Superior temporal gyrus (tissue), 1 donor: ENCODE measurements at regions not wholly inside any gene's neighbourhood (a gene's known extent, or its start where the extent isn't known, plus 50 kb on each side); places are given as distances from the start of the nearest gene placed in this dataset.
A peak's percentile ranks its signal among the peaks of the same experiment; 100 is the strongest.

Source experiments
- DNase-seq: peaks from one replicate; pipeline ENCODE4 v3.0.0-alpha.2; 2016; ENCODE audit errors: extremely low spot score

DNA sequence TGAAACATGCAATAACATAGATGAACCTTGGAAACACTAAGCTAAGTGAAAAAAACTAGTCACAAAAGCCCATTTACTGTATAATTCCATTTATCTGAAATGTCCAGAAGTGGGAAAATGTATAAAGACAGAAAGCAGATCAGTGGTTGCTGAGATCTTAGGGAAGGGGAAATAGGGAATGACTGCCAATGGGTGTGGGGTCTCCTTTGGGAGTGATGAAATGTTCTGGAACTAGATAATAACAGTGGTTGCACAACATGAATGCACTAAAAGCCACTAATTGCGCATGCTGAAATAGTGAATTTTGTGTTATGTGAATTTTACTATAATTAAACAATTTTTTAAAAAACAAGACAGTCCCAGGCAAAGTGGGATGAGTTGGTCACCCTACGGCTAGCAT is 472.8 kb downstream of the CCDC171 start:
- DNase-seq: no peak

GRCh38 chr9:16026886-16027285 is 474.0 kb downstream of the CCDC171 start:
- no peak for DNase-seq

- DNase-seq: no peak
Observed at GRCh38 chr9:16028548-16028947, 475.7 kb downstream of the CCDC171 start.

- no peak for DNase-seq
Observed at GRCh38 chr9:16029046-16029615, 476.3 kb downstream of the CCDC171 start.

DNA sequence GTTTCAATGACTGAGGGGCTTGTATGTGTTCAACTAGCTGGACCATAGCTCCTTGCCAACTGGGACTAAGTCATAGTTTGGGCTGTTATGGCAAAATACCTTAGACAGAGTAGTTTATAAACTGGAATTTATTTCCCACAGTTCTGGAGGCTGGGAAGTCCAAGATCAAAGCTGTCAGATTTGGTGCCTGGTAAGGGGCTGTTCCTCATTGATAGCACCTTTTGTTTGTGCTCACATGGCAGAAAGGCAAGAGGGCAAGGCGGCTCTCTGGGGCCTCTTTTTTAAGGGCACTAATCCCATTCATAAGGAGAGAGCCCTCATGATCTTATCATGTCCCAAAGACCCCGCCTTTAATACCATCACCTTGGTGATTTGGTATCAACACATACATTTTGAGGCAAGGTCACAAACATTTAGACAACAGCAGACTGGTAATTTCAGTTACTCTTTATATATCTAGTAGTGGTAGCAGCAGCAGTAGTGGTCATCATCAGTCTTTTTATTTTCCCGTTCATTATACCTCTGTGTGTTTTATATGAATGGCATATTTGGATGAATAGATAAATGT is 477.0 kb downstream of the CCDC171 start:
- no peak for DNase-seq

GRCh38 chr9:16030528-16031185 is 477.8 kb downstream of the CCDC171 start:
- no peak for DNase-seq

DNA sequence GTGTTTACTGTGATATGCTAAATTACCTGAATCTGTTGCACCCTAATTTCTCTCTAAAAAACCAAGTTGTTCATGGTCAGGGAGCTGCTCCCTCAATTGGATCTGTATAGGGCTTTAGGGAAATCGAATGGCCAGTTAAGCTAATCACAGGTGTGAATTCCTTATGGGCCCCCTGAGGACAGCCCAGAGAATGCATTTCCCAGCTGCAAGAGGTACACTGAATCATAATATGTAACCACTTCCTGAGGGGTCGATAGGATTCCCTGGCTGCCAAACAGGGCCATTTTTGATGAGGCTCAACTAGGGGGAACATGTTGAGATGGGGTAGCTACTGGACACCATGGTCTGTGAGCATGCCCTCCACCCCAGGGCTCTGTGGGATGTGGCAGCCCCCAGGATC is 478.6 kb downstream of the CCDC171 start:
- DNase-seq: no peak

DNA sequence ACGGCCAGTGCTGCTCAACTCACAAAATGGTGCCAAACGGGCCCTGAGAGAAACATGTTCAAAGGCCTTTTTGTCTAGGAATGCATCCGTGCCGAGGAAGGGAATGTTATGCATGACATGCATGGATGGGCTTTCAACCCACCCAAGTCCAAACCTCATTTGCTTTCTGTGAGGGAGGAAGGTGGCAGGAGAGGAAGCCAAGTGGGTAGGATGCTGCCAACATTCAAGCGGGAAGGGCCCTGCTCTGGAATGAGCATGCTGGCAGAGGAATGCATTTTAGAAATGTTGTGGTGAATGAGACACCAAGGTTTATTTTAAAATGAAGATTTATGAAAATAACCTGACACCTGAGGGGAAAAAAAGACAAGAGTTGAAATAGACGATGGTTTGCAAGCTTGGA is 479.1 kb downstream of the CCDC171 start:
- no peak for DNase-seq

DNA sequence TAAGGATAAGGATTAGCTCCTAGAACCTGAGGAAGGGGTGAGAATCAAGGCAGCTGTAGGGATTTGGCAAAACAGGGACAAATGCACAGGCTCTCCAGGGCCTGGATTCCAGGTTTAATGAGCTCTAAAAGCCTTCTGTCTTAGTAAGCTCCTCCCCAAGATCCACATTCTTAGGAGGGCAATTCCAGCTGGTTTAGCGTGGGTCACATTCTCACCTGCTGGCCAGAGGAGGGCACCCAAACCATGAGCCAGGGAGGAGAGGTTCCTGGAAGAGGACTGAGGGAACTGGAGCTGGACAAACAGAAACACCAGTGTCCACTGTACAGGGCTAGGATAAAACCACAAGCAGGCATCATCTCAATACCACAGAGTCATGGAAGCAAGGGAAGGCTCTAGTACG is 480.0 kb downstream of the CCDC171 start:
- DNase-seq: no peak

DNA sequence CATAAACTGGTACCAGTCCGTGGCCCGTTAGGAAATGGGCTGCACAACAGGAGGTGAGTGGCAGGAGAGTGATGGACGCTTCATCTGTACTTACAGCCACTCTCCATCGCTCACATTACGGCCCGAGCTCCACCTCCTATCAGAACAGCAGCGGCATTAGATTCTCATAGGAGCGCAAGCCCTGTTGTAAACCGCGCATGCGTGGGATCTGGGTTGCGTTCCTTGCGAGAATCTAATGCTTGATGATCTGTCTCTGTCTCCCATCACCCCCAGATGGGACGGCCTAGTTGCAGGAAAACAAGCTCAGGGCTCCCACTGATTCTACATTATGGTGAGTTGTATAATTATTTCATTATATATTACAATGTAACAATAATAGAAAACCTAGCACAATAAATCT is 480.4 kb downstream of the CCDC171 start:
- no peak for DNase-seq

GRCh38 chr9:16033921-16034691 is 481.3 kb downstream of the CCDC171 start:
- no peak for DNase-seq

DNA sequence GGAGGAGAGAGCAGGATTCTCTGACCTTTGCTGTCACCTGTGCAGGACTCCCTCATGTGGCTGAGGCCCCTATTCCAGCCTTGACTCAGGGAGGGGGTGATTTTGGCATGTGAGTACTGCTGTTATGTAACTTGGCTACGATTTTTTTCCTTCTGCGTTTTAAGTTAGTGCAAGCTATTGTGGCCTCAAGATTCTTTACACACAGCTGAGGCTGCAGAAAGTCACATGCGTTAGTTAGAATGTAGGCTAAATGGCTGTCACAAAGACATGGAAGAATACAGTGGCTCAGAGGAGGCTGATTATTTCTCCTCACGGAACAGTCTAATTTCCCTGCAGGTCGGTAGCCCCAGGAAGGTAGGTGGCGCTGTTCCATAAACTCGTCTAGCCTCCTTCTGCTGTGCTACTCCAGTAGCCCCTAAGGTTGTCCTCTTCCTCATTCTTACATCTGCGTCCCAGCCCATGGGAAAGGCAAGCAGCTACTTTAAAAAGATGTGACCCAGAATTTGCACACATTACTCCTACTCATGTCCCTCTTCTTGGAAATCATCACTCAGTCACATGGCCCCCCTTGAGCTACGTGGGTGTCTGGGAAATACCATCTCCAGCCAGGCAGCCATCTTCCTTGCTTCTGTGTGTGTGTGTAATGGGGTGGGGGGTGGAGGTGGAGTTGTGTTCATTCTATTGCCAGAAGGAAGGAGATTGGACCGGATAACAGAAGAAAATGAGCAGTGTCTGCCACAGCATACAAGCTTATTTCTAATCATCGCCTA is 486.6 kb downstream of the CCDC171 start:
- peak; percentile 36 for DNase-seq

- DNase-seq: no peak
Observed at GRCh38 chr9:16039988-16040761, 487.3 kb downstream of the CCDC171 start.

DNA sequence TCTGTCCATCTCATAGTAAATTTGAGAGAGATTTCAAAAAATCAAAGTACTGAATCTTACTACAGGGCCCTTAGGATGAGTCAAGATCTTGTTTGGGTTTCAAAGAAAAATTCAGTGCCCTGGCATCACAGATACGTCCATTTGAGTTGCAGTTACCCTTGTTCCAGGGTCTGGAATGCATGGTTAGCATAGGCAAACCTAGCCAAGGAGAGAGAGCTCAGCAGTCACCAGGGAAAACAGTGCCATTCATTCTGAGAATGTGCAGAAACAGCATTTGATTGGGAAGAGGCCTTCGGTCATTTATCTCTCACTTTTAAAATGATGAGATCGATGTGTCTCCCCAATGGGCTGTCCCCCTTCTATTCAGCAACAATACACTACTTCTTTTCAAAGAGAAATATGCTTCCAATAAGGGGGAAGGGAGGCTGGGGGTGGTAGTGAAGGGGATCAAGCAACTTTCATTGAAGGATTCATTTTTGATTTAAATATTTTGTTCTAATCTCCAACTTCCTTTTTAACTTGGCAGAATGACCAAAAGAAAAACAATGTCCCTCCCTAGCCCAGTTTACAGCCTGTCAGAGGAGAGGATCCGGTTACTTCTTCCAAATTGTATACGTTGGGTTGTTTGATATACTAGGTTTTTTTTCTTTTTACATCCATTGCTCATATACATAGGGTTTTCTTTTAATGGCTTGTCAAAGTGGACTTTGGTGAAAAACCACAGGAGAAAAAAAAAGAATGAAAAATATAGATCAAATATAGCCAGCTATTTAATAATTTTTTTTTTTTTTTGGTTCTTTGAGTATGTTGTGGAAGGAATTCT is 491.1 kb downstream of the CCDC171 start:
- no peak for DNase-seq

GRCh38 chr9:16044579-16044881 is 491.7 kb downstream of the CCDC171 start:
- DNase-seq: no peak

GRCh38 chr9:16045651-16046280 is 492.9 kb downstream of the CCDC171 start:
- no peak for DNase-seq

DNA sequence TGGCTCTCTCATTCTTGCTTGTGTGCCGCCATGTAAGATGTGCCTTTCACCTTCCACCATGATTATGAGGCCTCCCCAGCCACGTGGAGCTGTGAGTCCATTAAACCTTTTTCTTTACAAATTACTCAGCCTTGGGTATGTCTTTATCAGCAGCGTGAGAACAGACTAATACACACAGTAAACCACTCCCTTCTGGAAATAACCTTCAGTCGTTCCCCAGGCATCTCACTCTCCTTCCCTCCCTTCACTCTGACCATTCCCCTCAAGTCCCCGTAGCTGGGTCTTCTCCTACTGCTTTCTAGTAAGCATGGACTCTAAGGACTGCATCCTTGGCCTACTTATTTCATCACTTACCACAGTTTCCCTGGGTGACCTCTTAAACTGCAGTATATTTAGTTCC is 493.9 kb downstream of the CCDC171 start:
- no peak for DNase-seq

DNA sequence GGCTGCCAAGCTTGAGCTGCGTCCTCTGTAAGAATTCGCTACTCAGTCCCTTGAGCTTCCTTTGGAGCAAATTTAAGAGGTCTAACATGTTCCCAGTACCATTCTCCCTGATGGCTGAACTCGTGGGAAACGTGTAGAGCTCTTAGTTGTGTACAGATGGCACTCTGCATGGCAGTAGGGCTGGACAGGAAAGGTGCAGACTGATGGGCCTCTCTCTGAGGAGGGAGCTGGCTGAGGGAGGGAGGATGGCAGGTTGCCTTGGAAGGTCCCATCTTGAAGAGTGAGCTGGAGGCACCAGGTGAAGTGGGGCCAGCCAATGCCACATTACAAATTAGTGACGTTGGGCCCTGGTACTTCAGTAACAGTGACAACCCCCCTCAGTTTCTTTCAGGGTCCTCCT is 495.3 kb downstream of the CCDC171 start:
- DNase-seq: no peak

- DNase-seq: no peak
Observed at GRCh38 chr9:16052146-16052545, 499.3 kb downstream of the CCDC171 start.
